ENCODE measurements at regions not wholly inside any gene's neighbourhood (a gene's known extent, or its start where the extent isn't known, plus 50 kb on each side); places are given as distances from the start of the nearest gene placed in this dataset.

DNA sequence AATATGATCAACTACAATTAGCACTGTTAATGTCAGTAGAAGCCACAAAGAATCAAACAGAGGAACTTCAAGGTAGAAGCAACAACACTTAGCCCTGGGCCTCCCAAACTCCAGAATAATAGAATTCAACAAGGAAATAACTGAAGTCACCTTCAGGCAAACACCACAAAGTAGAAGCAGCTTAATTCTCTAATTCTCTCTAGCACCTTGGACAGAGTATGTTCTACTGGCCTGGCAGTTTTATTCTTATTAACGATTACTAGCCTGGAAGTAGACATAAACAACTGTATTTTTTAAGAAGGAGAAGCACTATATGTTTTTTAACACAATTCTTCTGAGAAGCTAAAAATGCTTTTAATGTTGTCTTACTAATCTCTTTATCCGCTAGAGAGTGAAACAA, 911.9 kb downstream of the DTWD2 start:
- no peaks in the 10 kb centered on the region for H3K36me3 ChIP-seq (ENCODE audit: insufficient read depth, low read length)
- H3K4me3 ChIP-seq (ENCODE audit: low read length): no peak overlapping the region
- no peaks in the 10 kb centered on the region for H3K9me2 ChIP-seq (ENCODE audit: insufficient read depth, low read length)
- no peak overlapping the region for H3K27ac ChIP-seq (ENCODE audit: low read length)
- TF ChIP-seq RAD21 (conservative IDR thresholded peaks at IDR 0.05): no peak
- no peak for TF ChIP-seq EP300 (conservative IDR thresholded peaks at IDR 0.05; ENCODE audit: poor library complexity, severe bottlenecking)
- TF ChIP-seq EZH2 (IDR thresholded peaks at IDR 0.05; ENCODE audit: borderline replicate concordance, insufficient read depth, low read length, poor library complexity, severe bottlenecking): no peak
- TF ChIP-seq CTCF (IDR thresholded peaks at IDR 0.05; ENCODE audit: poor library complexity, severe bottlenecking): no peak
- no peak for TF ChIP-seq TAF1 (IDR thresholded peaks at IDR 0.05; ENCODE audit: low read depth)
- TF ChIP-seq POLR2AphosphoS5 (IDR thresholded peaks at IDR 0.05): no peak
- no peak for TF ChIP-seq SMC3 (conservative IDR thresholded peaks at IDR 0.05; ENCODE audit: poor library complexity)
- TF ChIP-seq, protein P1, sequence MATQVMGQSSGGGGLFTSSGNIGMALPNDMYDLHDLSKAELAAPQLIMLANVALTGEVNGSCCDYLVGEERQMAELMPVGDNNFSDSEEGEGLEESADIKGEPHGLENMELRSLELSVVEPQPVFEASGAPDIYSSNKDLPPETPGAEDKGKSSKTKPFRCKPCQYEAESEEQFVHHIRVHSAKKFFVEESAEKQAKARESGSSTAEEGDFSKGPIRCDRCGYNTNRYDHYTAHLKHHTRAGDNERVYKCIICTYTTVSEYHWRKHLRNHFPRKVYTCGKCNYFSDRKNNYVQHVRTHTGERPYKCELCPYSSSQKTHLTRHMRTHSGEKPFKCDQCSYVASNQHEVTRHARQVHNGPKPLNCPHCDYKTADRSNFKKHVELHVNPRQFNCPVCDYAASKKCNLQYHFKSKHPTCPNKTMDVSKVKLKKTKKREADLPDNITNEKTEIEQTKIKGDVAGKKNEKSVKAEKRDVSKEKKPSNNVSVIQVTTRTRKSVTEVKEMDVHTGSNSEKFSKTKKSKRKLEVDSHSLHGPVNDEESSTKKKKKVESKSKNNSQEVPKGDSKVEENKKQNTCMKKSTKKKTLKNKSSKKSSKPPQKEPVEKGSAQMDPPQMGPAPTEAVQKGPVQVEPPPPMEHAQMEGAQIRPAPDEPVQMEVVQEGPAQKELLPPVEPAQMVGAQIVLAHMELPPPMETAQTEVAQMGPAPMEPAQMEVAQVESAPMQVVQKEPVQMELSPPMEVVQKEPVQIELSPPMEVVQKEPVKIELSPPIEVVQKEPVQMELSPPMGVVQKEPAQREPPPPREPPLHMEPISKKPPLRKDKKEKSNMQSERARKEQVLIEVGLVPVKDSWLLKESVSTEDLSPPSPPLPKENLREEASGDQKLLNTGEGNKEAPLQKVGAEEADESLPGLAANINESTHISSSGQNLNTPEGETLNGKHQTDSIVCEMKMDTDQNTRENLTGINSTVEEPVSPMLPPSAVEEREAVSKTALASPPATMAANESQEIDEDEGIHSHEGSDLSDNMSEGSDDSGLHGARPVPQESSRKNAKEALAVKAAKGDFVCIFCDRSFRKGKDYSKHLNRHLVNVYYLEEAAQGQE (IDR thresholded peaks at IDR 0.05; ENCODE audit: borderline replicate concordance): no peak
- H3K27me3 ChIP-seq (ENCODE audit: insufficient read depth, low read depth, low read length): no peaks in the 10 kb centered on the region
- H4K20me1 ChIP-seq (ENCODE audit: insufficient read depth): no peaks in the 10 kb centered on the region
- H3K9me3 ChIP-seq (ENCODE audit: low read length): no peaks in the 10 kb centered on the region
- no peak overlapping the region for H2AFZ ChIP-seq (ENCODE audit: low read depth, low read length)
- H3K9ac ChIP-seq (ENCODE audit: low read length): no peak overlapping the region
- H3F3A ChIP-seq (ENCODE audit: insufficient read depth, low read length, poor library complexity, severe bottlenecking): no peaks in the 10 kb centered on the region
- H3K79me2 ChIP-seq (replicated peaks; ENCODE audit: insufficient read depth, low read length): no peaks in the 10 kb centered on the region
- H3K4me2 ChIP-seq (ENCODE audit: low read length): no peak overlapping the region

GRCh38 chr5:118070041-118070440, 918.3 kb downstream of the DTWD2 start:
- Histone ChIP-seq H3F3A (ENCODE audit: insufficient read depth, low read length, poor library complexity, severe bottlenecking) (no peaks in the 10 kb centered on the region), H4K20me1 (ENCODE audit: insufficient read depth) (no peaks in the 10 kb centered on the region), H3K9me2 (ENCODE audit: insufficient read depth, low read length) (no peaks in the 10 kb centered on the region), H3K27ac (ENCODE audit: low read length) (peak overlapping the region; percentile 83), H3K27me3 (ENCODE audit: insufficient read depth, low read depth, low read length) (no peaks in the 10 kb centered on the region), H3K9ac (ENCODE audit: low read length) (no peak overlapping the region), H3K36me3 (ENCODE audit: insufficient read depth, low read length) (no peaks in the 10 kb centered on the region), H3K79me2 (replicated peaks; ENCODE audit: insufficient read depth, low read length) (no peaks in the 10 kb centered on the region), H2AFZ (ENCODE audit: low read depth, low read length) (no peak overlapping the region), H3K4me2 (ENCODE audit: low read length) (no peak overlapping the region), H3K9me3 (ENCODE audit: low read length) (no peaks in the 10 kb centered on the region), H3K4me3 (ENCODE audit: low read length) (peak overlapping the region; percentile 10)
- no peak for TF ChIP-seq EP300 (conservative IDR thresholded peaks at IDR 0.05; ENCODE audit: poor library complexity, severe bottlenecking)
- TF ChIP-seq SMC3 (conservative IDR thresholded peaks at IDR 0.05; ENCODE audit: poor library complexity): no peak
- TF ChIP-seq, protein P1 (IDR thresholded peaks at IDR 0.05; ENCODE audit: borderline replicate concordance): no peak
- no peak for TF ChIP-seq CTCF (IDR thresholded peaks at IDR 0.05; ENCODE audit: poor library complexity, severe bottlenecking)
- no peak for TF ChIP-seq MXI1 (conservative IDR thresholded peaks at IDR 0.05; ENCODE audit: poor library complexity, severe bottlenecking)
- no peak for TF ChIP-seq RAD21 (conservative IDR thresholded peaks at IDR 0.05)
- no peak for TF ChIP-seq TAF1 (IDR thresholded peaks at IDR 0.05; ENCODE audit: low read depth)
- no peak for TF ChIP-seq POLR2AphosphoS5 (IDR thresholded peaks at IDR 0.05)
- no peak for TF ChIP-seq EZH2 (IDR thresholded peaks at IDR 0.05; ENCODE audit: borderline replicate concordance, insufficient read depth, low read length, poor library complexity, severe bottlenecking)
